GM11168 (cell line): ENCODE measurements at regions not wholly inside any gene's neighbourhood (a gene's known extent, or its start where the extent isn't known, plus 50 kb on each side); places are given as distances from the start of the nearest gene placed in this dataset.
"Not testable (repeated sequence)": the region's sequence is repeated elsewhere in the genome, so short reads cannot be mapped to it uniquely, and the experiment has no call there.

Experiments
- in situ Hi-C: fragments of 300-500 bp; cut with MboI; formaldehyde crosslinking; loops from one replicate; pipeline ENCODE4 v1.12.0; 2022; ENCODE audit warnings: low sequenced_read_pairs; ENCODE audit not compliant: unreplicated experiment

GRCh38 chr20:53803492-53804155 is 210.0 kb upstream of the ZNF217 start:
- in situ Hi-C loops: no loop called here

DNA sequence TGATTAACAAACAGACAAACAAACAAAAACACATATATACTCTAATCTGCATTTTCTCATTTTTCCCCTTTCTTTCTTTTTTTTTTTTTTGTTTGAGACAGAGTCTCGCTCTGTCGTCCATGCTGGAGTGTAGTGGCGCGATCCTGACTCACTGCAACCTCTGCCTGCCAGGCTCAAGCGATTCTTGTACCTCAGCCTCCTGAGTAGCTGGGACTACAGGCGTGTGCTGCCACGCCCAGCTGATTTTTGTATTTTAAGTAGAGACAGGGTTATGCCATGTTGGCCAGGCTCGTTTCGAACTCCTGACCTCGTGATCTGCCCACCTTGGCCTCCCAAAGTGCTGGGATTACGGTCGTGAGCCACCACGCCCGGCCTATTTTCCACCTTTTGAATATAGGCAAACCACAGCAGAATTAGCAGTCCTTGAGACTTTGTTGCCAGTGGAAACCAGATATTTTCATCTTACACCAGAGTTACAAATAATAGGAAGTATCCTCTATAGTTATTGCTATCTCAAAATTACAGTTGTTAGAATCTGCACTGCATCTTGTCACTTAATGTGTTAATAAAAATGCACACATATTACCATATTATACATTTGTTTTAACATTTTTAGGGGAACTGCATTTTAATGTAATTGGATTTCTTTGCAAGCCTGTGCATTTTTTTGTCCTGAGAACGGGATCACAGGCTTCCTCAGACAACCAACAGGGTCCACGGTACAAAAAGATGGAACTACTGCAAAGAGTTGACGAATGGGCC is 208.2 kb upstream of the ZNF217 start:
- in situ Hi-C loops: no loop called here

DNA sequence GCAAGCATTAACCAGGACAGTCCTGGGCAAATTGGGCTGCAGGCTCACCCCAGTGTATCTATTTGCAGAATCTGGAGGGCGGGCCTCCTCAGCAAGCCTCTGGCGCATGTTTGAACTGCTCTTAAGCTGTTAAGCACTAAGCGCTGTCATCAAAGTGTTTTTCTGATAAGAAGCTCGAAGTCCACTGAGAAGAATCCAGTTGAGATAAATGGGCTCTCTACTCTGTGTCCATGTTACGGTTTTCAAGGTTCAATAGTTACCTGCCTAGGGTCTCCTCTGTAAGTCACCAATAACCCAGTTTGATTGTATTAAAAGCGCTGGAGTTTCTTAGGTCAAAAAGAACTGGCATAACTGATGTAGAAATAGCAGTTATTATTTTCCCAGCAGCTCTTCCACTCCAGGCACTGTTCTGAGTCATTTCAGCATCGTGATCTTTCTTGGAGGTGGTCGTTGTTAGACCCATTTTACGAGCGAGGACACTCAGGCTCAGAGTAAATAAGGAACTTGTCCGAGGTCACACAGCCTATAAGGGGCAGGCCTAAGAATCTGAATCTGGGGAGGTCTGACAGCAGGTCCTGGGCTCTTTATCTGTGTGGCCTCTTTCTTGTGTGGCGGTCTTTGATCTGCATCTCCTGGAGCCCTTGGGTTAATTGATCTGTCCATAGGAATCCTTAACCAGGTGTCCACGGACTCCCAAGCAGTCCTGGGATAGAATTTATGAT is 207.4 kb upstream of the ZNF217 start:
- in situ Hi-C loops: no loop called here

- in situ Hi-C loops: no loop called here
These were observed 206.8 kb upstream of the ZNF217 start for GRCh38 chr20:53800418-53800817.

GRCh38 chr20:53797085-53797484 is 203.4 kb upstream of the ZNF217 start:
- in situ Hi-C loops: no loop called here

DNA sequence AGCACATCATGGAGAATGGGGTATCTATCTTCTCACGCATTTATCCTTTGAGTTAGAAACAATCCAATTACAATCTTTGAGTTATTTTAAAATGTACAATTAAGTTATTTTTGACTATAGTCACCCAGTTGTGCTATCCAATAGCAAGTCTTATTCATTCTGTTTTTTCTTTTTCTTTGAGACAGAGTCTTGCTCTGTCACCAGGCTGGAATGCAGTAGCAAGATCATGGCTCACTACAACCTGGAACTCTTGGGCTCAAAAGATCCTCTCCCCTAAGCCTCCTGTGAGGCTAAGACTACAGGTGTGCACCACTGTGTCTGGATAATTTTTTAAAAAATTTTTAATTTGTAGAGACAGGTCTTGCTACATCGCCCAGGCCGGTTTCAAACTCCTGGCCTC is 201.5 kb upstream of the ZNF217 start:
- in situ Hi-C loops: no loop called here

DNA sequence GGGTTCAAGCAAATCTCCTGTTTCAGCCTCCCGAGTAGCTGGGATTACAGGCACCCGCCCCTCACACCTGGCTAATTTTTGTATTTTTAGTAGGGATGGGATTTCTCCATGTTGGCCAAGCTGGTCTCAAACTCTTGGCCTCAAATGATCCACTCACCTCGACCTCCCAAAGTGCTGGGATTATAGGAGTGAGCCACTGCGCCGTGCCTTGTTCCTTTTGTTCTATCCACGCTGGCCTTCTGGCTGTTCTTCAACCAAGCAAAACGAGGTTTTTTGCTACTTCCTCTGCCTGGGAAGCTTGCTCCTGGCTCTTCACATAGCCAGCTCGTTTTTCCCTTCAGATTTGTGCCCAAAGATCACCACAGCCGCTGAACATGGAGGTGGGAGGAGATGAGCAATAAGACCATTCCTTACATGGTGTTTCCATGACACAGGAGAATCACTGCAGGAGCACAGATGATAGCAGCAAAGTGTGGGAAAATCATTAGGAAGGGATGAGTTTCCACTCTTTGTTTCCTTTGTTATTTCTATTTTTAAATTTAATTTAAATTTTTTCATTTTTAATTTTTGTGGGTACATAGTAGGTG is 201.0 kb upstream of the ZNF217 start:
- in situ Hi-C loops: no loop called here

- in situ Hi-C loops: no loop called here
These were observed 200.2 kb upstream of the ZNF217 start for GRCh38 chr20:53793783-53794383.

DNA sequence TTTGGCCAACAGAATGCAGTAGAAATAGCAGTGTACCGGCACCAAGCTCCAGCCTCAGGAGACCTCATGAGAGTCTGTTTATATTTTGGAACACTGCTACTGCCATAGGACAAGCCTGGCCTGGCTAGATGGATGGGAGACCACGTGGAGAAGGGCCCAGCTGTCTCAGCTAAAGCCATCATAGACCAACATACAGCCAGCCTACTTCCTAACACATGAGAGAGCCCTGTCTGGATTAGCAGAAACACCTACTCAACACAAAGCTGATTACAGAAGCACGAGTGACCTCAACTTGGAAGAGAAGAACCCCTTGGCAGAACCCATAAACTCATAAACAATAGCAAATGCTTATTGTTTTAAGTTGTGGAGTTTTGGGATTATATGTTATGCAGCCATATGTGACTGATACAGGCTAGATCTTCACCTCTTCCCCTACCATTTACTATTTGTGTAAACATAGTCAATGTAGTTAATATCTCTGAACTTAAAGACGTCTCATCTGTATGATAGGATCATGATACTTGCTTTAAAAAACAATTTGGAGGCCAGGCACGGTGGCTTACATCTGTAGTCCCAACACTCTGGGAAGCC is 199.4 kb upstream of the ZNF217 start:
- in situ Hi-C loops: no loop called here

DNA sequence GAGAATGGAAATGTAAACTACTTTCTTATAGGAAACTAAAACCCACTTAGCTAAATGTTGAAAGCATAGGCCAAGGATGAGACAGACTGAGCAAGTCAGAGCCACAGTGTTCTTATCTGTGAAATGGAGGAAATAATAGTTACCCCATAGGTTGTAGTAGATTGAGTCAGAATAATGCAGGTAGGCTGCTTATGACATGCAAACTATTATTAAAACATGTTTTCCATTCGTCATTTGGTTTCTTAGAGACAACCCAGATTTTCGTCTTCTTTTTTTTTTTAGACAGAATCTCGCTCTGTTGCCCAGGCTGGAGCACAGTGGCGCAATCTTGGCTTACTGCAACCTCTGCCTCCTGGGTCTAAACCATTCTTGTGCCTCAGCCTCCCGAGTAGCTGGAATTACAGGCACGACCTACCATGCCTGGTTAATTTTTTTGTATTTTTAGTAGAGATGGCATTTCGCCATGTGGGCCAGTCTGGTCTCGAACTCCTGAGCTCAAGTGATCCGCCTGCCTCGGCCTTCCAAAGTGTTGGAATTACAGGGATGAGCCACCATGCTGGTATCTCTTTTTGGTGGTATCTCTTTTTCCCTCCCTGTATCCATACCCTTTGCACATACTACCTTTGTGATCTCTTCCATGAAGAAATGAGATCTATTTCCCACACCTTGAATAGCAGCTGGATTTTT is 196.5 kb upstream of the ZNF217 start:
- in situ Hi-C loops: no loop called here

GRCh38 chr20:53788253-53789022 is 194.8 kb upstream of the ZNF217 start:
- in situ Hi-C loops: no loop called here

DNA sequence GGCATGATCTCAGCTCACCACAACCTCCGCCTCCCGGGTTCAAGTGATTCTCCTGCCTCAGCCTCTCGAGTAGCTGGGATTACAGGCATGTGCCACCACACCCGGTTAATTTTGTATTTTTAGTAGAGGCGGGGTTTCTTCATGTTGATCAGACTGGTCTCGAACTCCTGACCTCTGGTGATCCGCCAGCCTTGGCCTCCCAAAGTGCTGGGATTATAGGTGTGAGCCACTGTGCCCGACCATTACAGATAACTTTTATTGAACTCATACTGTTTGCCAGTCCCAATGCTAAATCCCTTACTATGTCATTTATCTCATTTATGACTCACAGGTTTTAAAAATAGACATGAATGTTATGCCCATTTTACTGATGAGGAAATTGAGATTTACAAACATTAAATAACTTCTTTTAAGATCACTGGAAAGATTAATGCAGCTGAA is 193.9 kb upstream of the ZNF217 start:
- in situ Hi-C loops: not testable (repeated sequence)

GRCh38 chr20:53786445-53787267 is 193.0 kb upstream of the ZNF217 start:
- in situ Hi-C loops: no loop called here

DNA sequence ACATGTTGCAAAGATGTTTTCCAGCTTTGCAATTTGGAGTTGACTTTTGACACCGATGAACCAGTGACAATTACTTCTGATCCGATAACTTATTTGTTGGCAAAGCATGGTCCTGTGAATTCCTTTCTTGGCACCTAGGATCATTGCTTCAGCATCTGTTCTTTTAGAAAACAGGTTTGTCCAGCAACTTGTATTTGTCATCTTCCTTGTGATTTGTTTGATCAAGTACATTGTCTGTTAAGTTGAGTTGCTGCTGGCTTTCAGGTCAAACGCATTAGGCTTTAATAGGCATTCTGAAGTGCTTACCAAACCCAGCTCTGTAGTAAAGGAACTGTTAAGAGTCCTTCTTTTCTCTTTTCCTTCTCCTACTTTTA is 192.4 kb upstream of the ZNF217 start:
- in situ Hi-C loops: no loop called here

GRCh38 chr20:53785320-53785719 is 191.7 kb upstream of the ZNF217 start:
- in situ Hi-C loops: no loop called here

DNA sequence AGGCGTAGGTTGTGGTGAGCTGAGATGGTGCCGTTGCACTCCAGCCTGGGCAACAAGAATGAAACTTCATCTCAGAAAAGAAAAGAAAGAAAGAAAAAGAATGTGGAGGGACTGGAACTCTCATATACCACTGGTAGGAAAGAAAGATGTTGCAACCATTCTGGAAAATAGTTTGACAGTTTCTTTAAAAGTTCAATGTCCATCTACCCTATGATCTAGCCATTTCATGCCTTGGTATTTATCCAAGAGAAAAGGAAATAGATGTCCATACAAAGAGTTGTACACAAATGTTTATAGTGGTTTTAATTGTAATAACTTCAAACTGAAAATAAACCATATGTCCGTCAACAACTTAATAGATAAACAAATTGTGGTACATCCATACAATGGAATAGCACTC is 190.1 kb upstream of the ZNF217 start:
- in situ Hi-C loops: no loop called here

DNA sequence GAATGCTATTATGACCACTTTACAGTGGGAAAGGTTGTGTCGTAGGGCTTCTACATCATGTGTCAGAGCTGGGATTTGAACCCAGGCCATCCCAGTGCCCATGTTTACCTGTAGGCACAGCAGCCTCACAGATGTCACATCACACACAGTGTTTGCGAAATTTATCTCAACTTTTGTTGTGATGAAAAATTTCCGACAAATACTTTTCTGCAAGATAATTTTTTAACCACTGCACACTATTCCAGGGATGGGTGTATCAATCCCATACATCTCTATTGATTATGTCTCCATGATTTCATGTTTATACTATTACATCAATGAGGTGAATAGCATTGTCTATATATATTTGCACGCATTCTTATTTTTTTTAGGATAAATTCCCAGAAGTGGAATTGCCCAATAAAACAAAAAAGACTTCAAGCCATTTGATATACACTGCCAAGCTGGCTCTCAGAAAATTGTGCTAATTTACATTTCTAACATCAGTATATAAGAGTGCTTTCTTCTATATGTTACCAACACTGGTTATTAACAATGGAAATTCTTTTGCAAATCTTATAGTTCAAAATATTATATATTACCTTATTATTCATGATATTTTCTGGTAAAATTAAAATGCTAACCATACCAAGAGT is 189.1 kb upstream of the ZNF217 start:
- in situ Hi-C loops: no loop called here

- in situ Hi-C loops: no loop called here
These were observed 186.2 kb upstream of the ZNF217 start for GRCh38 chr20:53779822-53780221.
